Mesenchymal stem cell (in vitro differentiated cells and primary cell): ENCODE measurements at regions not wholly inside any gene's neighbourhood (a gene's known extent, or its start where the extent isn't known, plus 50 kb on each side); places are given as distances from the start of the nearest gene placed in this dataset.

Experiments
- DNase-seq: peaks from one replicate; pipeline ENCODE4 v3.0.0-alpha.2; 2013
- H2AFZ ChIP-seq: one replicate; pipeline ENCODE4 v1.6.1; 2013; ENCODE audit warnings: low read depth, mild to moderate bottlenecking, control low read depth, inconsistent platforms, low read length, moderate library complexity
- H2AK5ac ChIP-seq: 2 replicates; pipeline ENCODE4 v1.6.1; 2013; ENCODE audit warnings: low read length, moderate library complexity, mild to moderate bottlenecking, inconsistent platforms; ENCODE audit not compliant: severe bottlenecking
- H2BK120ac ChIP-seq: one replicate; pipeline ENCODE4 v1.6.1; 2013; ENCODE audit warnings: low read depth, mild to moderate bottlenecking, inconsistent platforms, low read length, moderate library complexity
- H2BK12ac ChIP-seq, 2 experiments: one replicate each; pipeline ENCODE4 v1.6.1; 2013; ENCODE audit warnings: inconsistent platforms in 2 of 2, low read length in 2 of 2, mild to moderate bottlenecking in 2 of 2, moderate library complexity in 2 of 2, control low read depth in 1 of 2
- H2BK15ac ChIP-seq: one replicate; pipeline ENCODE4 v1.6.1; 2013; ENCODE audit warnings: mild to moderate bottlenecking, low read depth, inconsistent platforms; ENCODE audit not compliant: poor library complexity, severe bottlenecking
- H2BK5ac ChIP-seq: 2 replicates; pipeline ENCODE4 v1.6.1; 2013; ENCODE audit warnings: low read depth, mild to moderate bottlenecking, low read length, control low read depth, inconsistent platforms; ENCODE audit not compliant: poor library complexity, severe bottlenecking
- H3K14ac ChIP-seq, 2 experiments: one replicate each; pipeline ENCODE4 v1.6.1; 2013; ENCODE audit warnings: inconsistent platforms in 2 of 2, low read length in 2 of 2, control low read depth in 1 of 2, mild to moderate bottlenecking in 1 of 2, moderate library complexity in 1 of 2
- H3K18ac ChIP-seq, 2 experiments: one replicate each; pipeline ENCODE4 v1.6.1; 2013; ENCODE audit warnings: inconsistent platforms in 2 of 2, low read length in 2 of 2, control low read depth in 1 of 2, low read depth in 1 of 2, mild to moderate bottlenecking in 1 of 2
- H3K23ac ChIP-seq, 2 experiments: one replicate each; pipeline ENCODE4 v1.6.1; 2013; ENCODE audit warnings: inconsistent platforms in 2 of 2, low read length in 2 of 2, mild to moderate bottlenecking in 2 of 2, moderate library complexity in 2 of 2, control low read depth in 1 of 2
- H3K27ac ChIP-seq: 2 replicates; pipeline ENCODE4 v1.5.1; 2013; ENCODE audit warnings: mild to moderate bottlenecking, moderate library complexity, low read length, control low read depth, inconsistent platforms; ENCODE audit not compliant: poor library complexity, severe bottlenecking
- H3K27me3 ChIP-seq, 2 experiments: 2 replicates each; pipeline versions ENCODE4 v1.6.1 to v1.7.0; 2013; ENCODE audit warnings: low read length in 2 of 2, mild to moderate bottlenecking in 2 of 2, moderate library complexity in 2 of 2, control low read depth in 1 of 2, inconsistent platforms in 1 of 2; ENCODE audit not compliant: control insufficient read depth in 1 of 2, insufficient read depth in 1 of 2
- H3K36me3 ChIP-seq, 2 experiments: 2 replicates each; pipeline versions ENCODE4 v1.6.1 to v1.7.0; 2013; ENCODE audit warnings: low read length in 2 of 2, control low read depth in 1 of 2, inconsistent platforms in 1 of 2, low read depth in 1 of 2, mild to moderate bottlenecking in 1 of 2; ENCODE audit not compliant: insufficient read depth in 2 of 2, control insufficient read depth in 1 of 2
- H3K4ac ChIP-seq, 2 experiments: one replicate each; pipeline ENCODE4 v1.6.1; 2013; ENCODE audit warnings: inconsistent platforms in 2 of 2, low read length in 2 of 2, mild to moderate bottlenecking in 2 of 2, moderate library complexity in 2 of 2, control low read depth in 1 of 2, low read depth in 1 of 2
- H3K4me1 ChIP-seq: 2 replicates; pipeline ENCODE4 v1.6.1; 2013; ENCODE audit warnings: low read depth, low read length, control low read depth; ENCODE audit not compliant: control insufficient read depth, insufficient read depth
- H3K4me2 ChIP-seq: 2 replicates; pipeline ENCODE4 v1.6.1; 2013; ENCODE audit warnings: low read length, mild to moderate bottlenecking, inconsistent platforms; ENCODE audit not compliant: poor library complexity, severe bottlenecking
- H3K4me3 ChIP-seq, 2 experiments: 2 replicates each; pipeline versions ENCODE4 v1.5.1 to v1.7.0; 2013; ENCODE audit warnings: low read length in 2 of 2, mild to moderate bottlenecking in 2 of 2, control low read depth in 1 of 2, low read depth in 1 of 2; ENCODE audit not compliant: insufficient read depth in 1 of 2
- H3K79me1 ChIP-seq: replicated peaks from 2 replicates; pipeline ENCODE4 v1.6.1; 2013; ENCODE audit warnings: mild to moderate bottlenecking, control low read depth, low read length, inconsistent platforms; ENCODE audit not compliant: poor library complexity, severe bottlenecking
- H3K9ac ChIP-seq: 2 replicates; pipeline ENCODE4 v1.7.0; 2013; ENCODE audit warnings: mild to moderate bottlenecking, low read length, moderate library complexity
- H3K9me3 ChIP-seq: 2 replicates; pipeline ENCODE4 v1.7.0; 2013; ENCODE audit warnings: mild to moderate bottlenecking, low read length; ENCODE audit not compliant: control insufficient read depth
- H4K8ac ChIP-seq: one replicate; pipeline ENCODE4 v1.6.1; 2013; ENCODE audit warnings: inconsistent platforms, mild to moderate bottlenecking, low read length, moderate library complexity
- H4K91ac ChIP-seq: one replicate; pipeline ENCODE4 v1.6.1; 2013; ENCODE audit warnings: mild to moderate bottlenecking, low read length, inconsistent platforms
- WGBS: methylation state at CpG from one replicate; pipeline ENCODE4 v1.1.7; 2013; ENCODE audit warnings: mixed read lengths; 5-methylcytosine and 5-hydroxymethylcytosine counted together

- Histone ChIP-seq H3K79me1 (no peaks in the 10 kb centered on the region), H3K4me2 (no peak overlapping the region)
- WGBS, result no CpG with 5 or more reads among the region's 1 CpG
Observed at GRCh38 chr5:152593388-152593787, 188.3 kb upstream of the NMUR2 start.

DNA sequence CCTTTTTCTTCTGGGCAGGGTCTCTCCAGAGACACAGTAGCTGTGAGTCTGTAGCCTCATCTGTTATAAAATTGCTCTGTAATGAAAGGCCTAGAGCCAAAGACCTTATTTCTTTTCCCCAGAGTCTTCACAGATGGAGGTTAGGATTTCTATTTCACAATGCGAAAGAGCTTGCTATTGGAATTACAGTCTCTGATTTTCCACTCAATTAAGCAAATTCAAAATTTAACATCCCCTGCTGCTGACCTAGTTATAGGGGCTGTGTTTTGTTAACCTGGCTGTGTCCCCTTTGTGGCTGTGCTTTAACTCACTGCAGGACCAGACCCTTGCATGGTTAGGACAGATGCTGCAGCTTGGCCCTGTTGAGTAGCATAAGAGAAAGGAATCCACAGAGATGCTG, 190.3 kb upstream of the NMUR2 start:
- H3K9me3 ChIP-seq, result no peaks in the 10 kb centered on the region
- H3K4me3 ChIP-seq, result no peak overlapping the region
- H3K4me1 ChIP-seq, result no peaks in the 10 kb centered on the region
- DNase-seq, result no peak
- no peak overlapping the region for H3K27ac ChIP-seq
- no peak overlapping the region for H2AK5ac ChIP-seq
- H2BK15ac ChIP-seq, result no peak overlapping the region
- H4K91ac ChIP-seq, result no peak overlapping the region
- H3K14ac ChIP-seq, result no peak overlapping the region
- no peak overlapping the region for H3K4ac ChIP-seq
- H3K36me3 ChIP-seq, result no peaks in the 10 kb centered on the region
- H2BK5ac ChIP-seq, result no peak overlapping the region
- no peak overlapping the region for H2BK12ac ChIP-seq
- no peaks in the 10 kb centered on the region for H3K27me3 ChIP-seq
- no peak overlapping the region for H2BK120ac ChIP-seq
- no peak overlapping the region for H3K23ac ChIP-seq
- no peaks in the 10 kb centered on the region for H3K79me1 ChIP-seq
- H3K18ac ChIP-seq, result no peak overlapping the region
- no peak overlapping the region for H4K8ac ChIP-seq
- H3K4me2 ChIP-seq, result no peak overlapping the region
- H3K9ac ChIP-seq, result no peak overlapping the region
- no CpG with 5 or more reads among the region's 1 CpG for WGBS
- no peak overlapping the region for H2AFZ ChIP-seq

More at GRCh38 chr5:152593388-152593787, 188.3 kb upstream of the NMUR2 start:
- no peak overlapping the region for H2BK15ac ChIP-seq
- no peak overlapping the region for H2BK12ac ChIP-seq
- no peak for DNase-seq
- no peaks in the 10 kb centered on the region for H3K36me3 ChIP-seq
- H3K18ac ChIP-seq, result no peak overlapping the region
- no peak overlapping the region for H3K27ac ChIP-seq
- no peak overlapping the region for H3K4me3 ChIP-seq
- H3K9ac ChIP-seq, result no peak overlapping the region
- H3K14ac ChIP-seq, result no peak overlapping the region
- H2BK5ac ChIP-seq, result no peak overlapping the region
- no peak overlapping the region for H3K23ac ChIP-seq
- no peak overlapping the region for H2AFZ ChIP-seq
- H3K4ac ChIP-seq, result no peak overlapping the region
- H3K27me3 ChIP-seq, result no peaks in the 10 kb centered on the region
- H4K8ac ChIP-seq, result no peak overlapping the region
- no peaks in the 10 kb centered on the region for H3K4me1 ChIP-seq
- H2BK120ac ChIP-seq, result no peak overlapping the region
- H3K9me3 ChIP-seq, result no peaks in the 10 kb centered on the region
- no peak overlapping the region for H4K91ac ChIP-seq
- no peak overlapping the region for H2AK5ac ChIP-seq

GRCh38 chr5:152599096-152599495, 194.0 kb upstream of the NMUR2 start:
- H3K4me3 ChIP-seq, result no peak overlapping the region
- H4K8ac ChIP-seq, result no peak overlapping the region
- no peak overlapping the region for H3K9ac ChIP-seq
- no peak overlapping the region for H2BK12ac ChIP-seq
- DNase-seq, result no peak
- no peak overlapping the region for H2BK120ac ChIP-seq
- 50% methylated on average over 1 of the region's 1 CpG for WGBS
- H3K27ac ChIP-seq, result no peak overlapping the region
- no peaks in the 10 kb centered on the region for H3K36me3 ChIP-seq
- H2BK5ac ChIP-seq, result no peak overlapping the region
- no peak overlapping the region for H2AK5ac ChIP-seq
- no peak overlapping the region for H3K18ac ChIP-seq
- no peak overlapping the region for H2BK15ac ChIP-seq
- no peaks in the 10 kb centered on the region for H3K27me3 ChIP-seq
- no peaks in the 10 kb centered on the region for H3K79me1 ChIP-seq
- H4K91ac ChIP-seq, result no peak overlapping the region
- H3K23ac ChIP-seq, result no peak overlapping the region
- H3K4me1 ChIP-seq, result no peaks in the 10 kb centered on the region
- H3K9me3 ChIP-seq, result no peaks in the 10 kb centered on the region
- no peak overlapping the region for H3K14ac ChIP-seq
- no peak overlapping the region for H3K4ac ChIP-seq
- H3K4me2 ChIP-seq, result no peak overlapping the region
- H2AFZ ChIP-seq, result no peak overlapping the region

- no peak overlapping the region for H3K23ac ChIP-seq
- no peak for DNase-seq
- 43% methylated on average over 1 of the region's 2 CpGs for WGBS
Observed at GRCh38 chr5:152601806-152602732, 197.0 kb upstream of the NMUR2 start.

More at GRCh38 chr5:152601806-152602732, 197.0 kb upstream of the NMUR2 start:
- H3K27ac ChIP-seq, result no peak overlapping the region
- no peak overlapping the region for H3K14ac ChIP-seq
- H3K79me1 ChIP-seq, result no peaks in the 10 kb centered on the region
- H2AK5ac ChIP-seq, result no peak overlapping the region
- H3K4me2 ChIP-seq, result no peak overlapping the region
- no peaks in the 10 kb centered on the region for H3K36me3 ChIP-seq
- H2BK15ac ChIP-seq, result no peak overlapping the region
- H2BK5ac ChIP-seq, result no peak overlapping the region
- H3K4me1 ChIP-seq, result no peaks in the 10 kb centered on the region
- H2BK12ac ChIP-seq, result no peak overlapping the region
- no peak overlapping the region for H3K9ac ChIP-seq
- H3K27me3 ChIP-seq, result no peaks in the 10 kb centered on the region
- no peak overlapping the region for H3K18ac ChIP-seq
- H2AFZ ChIP-seq, result no peak overlapping the region
- H2BK120ac ChIP-seq, result no peak overlapping the region
- H3K4me3 ChIP-seq, result no peak overlapping the region
- H4K8ac ChIP-seq, result no peak overlapping the region
- H4K91ac ChIP-seq, result no peak overlapping the region
- no peak overlapping the region for H3K4ac ChIP-seq
- no peaks in the 10 kb centered on the region for H3K9me3 ChIP-seq
